Medulla oblongata (tissue), 1 donor: ENCODE measurements at regions not wholly inside any gene's neighbourhood (a gene's known extent, or its start where the extent isn't known, plus 50 kb on each side); places are given as distances from the start of the nearest gene placed in this dataset.

ENCODE experiments used
- DNase-seq: peaks from one replicate; pipeline ENCODE4 v3.0.0-alpha.2; 2015; ENCODE audit errors: extremely low spot score

DNA sequence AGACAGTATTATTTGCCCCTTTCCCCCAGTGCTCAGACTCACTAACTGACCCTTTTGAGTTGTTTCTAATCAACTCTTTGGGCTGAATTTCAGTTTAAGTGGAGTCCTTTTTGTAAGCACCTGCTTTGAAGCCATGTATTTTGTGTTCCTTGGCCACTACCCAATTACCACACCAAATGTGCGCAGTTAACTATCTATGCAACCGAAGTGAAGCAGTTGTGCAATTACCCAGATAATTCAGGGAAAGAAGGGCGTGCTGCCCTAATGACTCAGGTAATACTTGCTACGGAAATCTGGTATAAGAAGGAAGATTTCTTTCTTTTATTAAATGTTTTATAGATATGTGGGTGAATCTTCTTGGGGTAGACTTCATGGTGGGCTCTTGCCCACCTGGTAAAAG lies 371.9 kb upstream of the TBL1XR1 start:
- DNase-seq: no peak

DNA sequence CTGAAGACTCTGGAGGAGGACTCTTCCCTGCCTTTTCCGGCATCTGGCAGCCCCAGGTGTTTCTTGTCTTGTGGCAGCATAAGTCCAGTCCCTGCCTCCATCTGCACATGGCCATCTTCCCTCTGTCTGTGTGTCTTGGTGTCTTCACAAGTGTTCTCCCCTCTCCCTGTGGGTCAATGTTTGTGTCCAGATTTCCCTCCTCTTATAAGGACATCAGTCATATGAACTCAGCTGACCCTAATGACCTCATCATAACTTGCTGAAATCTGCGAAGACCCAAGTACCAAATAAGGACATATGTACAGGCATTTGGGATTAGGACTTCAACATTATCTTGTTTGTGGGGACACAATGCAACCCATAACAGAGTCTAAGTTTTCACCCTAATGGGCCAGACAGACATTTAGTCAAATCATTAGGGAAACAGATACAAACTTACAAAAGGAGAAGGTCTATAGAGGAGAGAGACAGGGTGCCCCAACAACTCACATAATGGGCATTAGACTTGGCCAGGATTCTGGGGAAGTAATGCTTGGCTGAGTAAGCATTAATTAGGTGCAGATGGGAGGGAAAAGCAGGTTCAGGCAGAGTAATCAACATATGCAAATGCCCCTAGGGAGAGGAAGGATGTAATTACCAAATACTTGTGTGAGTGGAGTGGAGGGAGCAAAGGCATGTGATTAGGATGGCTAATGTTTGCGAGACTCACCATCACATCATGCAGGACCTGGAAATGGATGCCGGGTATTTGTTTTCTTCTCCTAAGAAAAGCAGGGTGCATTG lies 372.8 kb upstream of the TBL1XR1 start:
- no peak for DNase-seq

DNA sequence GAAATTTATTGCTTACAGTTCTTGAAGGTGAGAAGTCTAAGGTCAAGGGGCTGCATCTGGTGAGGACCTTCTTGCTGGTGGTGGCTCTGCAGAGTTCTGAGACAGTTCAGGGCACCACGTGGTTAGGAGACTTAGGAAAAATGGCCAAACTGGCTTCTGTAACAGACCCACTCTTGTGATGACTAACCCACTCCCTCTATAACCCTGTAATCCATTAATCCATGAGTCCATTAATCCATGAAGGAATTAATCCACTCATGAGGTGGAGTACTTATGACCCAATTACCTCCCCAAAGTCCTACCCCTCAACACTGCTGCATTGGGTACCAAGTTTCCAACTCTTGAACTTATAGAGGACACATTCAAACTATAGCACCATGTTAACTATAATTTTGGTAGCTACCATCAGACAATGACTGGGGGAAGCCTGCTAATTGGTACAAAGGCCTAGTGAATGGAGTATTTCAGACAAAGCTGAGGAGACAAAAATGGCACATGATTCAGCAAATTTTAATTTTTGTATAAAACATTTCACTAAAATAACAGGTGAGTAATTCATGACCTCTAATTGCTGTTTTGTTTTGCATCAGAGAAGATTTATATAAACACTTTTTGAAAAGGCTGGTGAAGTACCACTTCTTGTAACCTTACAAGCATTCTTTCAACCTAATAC lies 374.1 kb upstream of the TBL1XR1 start:
- no peak for DNase-seq

DNA sequence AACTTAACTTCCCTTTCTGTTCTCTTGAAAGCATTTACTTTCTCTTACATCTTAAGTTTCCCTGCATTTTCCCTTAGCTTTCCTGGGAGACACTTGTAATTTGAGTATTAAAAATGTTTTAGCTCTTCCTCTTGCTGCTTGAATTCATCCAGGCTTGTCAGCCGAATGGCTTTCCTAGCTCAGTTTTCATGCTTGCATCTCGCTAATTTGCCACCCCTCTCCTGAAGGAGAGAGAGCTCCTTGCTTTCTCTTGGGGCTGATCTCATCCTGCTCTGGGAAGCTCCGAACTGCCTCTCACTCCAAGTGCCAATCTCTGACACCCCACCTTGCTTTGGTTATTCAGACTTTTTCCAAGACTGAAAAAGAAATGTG lies 374.6 kb upstream of the TBL1XR1 start:
- no peak for DNase-seq

DNA sequence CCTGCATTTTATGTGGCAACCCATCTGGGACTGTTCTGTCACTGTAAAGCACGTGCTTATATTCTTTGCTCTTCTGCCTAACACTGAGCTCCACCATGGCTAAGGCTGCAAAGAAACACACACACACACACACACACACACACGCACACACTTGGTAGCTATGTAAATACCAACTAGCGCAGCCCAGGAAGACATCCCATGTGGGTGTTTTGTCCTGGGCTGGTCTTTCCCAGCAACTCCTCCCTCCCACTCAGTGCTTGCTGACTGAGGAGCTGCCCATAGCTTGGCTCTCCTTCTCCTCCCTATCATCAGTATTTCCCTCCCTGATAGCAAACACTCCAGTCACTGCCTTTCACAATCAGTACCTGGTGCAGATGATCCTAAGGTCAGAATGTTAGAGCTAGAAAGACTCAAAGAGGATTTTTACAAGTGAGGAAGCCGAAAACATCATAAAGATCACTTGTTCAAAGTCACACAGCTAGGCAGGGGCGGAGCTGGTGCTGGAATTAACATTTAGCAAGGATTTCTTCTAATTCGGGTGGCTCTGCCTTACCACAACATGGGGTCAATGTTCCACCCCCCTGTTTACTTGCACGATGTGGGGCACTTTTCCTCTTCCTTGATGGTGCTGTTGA lies 377.1 kb upstream of the TBL1XR1 start:
- no peak for DNase-seq

DNA sequence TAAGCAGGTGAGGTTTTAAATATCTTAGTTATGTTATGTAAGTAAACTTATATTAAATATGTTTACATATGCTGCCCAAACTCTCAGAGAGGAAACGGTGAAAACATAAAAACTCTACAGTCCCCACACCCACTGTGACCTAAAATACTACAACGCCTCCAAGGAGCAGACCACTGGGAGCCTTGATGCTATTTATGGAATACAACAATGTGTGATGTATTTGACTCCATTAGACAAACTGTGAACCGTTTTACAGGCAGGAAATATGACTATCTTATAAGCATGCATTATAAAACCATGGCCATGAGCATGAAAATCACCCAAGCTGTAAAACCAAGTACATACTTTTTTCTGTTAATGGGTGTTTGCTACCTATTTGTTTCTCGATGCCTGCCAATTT lies 379.5 kb upstream of the TBL1XR1 start:
- no peak for DNase-seq

DNA sequence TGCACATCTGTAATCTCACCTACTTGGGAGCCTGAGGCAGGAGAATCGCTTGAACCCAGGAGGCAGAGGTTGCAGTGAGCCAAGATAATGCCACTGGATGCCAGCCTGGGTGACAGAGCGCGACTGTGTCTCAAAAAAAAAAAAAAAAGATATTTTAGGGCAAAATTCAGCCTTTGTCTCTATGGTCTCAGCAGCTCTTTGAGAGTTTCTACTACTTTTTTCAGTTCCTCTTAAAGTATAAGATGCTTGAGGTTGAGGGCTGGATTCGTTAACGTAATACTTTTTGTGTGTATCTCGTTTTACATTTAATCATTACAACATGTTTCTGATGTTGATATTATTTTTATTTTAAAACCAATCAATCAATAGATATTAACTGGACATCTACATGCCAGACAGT lies 381.2 kb upstream of the TBL1XR1 start:
- DNase-seq: no peak

DNA sequence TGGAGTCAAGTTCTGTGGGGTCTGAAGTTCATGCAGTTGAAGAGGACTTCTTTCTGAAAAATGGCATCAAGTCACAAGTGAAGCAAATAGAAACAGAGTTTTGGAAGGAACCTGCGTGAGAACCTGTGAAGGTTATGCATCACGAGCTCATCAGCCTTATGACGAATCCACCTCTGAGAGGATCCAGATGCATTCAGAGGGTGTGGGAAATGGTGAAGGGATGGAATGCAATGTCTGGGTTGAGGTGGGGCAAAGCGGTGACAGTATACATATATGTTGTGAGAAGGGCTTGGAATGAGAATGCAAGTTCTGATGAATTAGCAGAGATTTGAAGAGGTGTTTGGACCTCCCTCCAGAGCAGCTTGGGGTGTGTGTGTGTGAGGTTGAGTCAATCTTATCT lies 382.1 kb upstream of the TBL1XR1 start:
- DNase-seq: no peak

DNA sequence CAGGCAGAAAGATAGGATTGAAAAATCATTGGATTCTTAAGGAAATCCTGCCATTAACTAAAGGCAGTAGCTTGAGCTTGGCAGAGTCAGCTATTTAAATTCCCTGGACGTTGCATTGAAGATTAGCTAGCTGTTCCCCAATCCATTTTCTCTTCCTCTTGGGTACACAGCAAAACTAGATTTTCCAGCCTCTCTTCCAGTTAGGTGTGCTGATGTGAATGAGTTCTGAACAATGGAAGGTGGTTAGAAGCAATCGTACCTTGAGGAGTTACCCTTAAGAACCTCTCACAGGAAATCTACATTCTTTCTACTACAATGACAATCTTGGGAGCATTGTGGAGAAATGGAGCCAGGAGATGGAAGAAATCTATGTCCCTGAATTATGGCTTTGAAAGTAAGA lies 383.2 kb upstream of the TBL1XR1 start:
- DNase-seq: no peak

DNA sequence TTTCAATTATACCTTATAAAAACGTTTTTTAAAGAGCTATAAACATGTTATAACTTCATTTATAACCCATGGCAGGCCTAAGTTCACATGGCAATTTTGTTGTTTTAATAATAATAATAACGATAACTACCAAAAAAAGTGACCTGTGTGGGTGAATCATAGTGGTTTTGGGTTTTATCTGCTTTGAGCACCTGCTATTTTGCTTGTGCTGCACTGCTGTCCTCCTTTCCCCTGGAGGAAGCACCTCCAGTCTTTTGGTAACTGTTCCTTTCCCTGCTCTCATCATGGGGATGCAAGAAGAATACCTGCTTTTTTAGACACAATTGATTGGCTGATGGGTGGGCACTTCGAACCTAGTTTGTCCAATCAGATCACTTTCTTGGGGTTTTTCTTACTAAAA lies 388.0 kb upstream of the TBL1XR1 start:
- no peak for DNase-seq

DNA sequence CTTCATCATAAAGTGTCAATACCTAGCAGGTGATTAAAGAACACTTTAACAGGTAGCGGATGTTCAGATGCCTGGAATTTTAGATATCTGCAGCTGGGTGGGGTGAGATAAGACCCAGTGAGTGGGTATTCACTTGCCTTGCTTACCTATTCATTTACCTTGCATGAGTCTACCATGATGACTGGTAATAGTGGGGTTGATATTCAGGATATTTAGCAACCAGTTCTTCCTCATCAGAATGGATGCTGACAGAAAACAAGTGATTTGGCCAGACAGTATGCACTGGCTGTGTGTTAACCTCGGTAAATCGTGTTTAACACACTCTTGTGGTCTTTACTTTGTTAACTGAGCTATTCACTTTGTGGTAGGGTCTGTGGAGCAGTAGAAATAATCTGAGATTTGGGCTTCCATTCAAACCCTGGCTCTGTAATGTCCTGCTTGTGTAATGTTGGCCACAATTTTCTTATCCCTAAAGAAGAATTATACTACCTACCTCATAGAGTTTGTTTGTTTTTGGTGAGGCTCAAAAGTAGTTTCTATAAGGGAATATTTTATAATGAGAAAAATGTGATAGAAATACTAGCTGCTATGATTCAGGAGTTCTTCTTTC lies 391.9 kb upstream of the TBL1XR1 start:
- DNase-seq: no peak

DNA sequence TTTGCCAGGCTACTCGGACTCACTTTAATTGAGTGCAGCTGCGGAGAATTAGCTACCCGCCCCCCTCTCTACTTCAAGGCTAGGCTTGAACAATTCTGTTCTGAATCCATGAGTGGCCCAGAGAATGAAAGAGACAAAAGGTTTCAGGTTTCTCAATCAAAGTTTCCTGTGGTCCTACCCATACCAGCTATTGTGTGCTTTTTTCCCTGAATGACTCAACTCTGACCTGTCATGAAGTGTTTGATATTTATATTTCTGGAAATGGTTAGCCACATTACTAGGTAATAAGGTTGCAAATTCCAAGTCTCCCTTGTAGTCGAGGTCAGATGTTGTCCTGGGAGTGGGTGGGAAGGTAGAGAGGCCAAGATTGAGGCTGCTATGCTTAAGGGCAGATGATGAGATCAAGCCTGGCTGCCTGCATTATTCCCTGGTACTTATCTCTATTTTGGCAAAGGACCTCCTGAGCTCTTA lies 392.7 kb upstream of the TBL1XR1 start:
- DNase-seq: no peak

DNA sequence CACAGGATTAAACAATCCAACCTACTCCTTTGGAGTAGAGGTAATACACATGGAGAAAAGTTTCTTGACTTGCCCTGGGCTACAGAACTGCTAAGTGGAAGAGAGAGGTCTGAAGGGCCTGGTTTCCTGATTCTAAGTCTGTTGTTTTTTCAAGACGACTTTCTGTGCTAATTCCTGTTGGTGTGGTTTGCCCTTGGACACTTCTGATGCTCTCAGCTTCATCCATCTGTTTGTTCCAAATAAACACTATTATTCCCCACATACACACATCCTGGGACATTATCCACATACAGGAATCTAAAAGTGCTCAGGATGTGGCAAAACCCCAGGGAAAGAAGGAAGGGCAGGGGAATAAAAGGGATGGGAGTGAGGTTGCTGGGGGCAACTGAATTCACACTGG lies 393.5 kb upstream of the TBL1XR1 start:
- no peak for DNase-seq

DNA sequence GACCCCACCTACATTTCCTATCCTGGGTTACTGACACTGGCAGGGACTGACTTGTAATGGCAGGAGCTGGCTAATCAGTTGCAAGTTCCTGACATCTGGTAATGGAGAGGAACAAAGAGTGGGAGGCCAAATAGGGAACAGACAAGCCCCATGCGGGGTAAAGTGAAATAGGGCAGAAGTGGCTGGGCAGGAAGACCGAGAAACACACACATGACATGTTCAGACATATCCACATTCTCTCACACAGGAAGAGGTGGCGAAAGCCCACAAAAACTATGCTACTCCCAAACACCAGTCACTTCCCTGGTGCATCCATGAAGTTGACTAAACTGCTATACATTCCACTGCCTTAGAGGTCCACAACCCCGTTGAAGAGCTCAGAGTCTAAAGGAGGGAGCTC lies 394.1 kb upstream of the TBL1XR1 start:
- DNase-seq: peak; percentile 65

DNA sequence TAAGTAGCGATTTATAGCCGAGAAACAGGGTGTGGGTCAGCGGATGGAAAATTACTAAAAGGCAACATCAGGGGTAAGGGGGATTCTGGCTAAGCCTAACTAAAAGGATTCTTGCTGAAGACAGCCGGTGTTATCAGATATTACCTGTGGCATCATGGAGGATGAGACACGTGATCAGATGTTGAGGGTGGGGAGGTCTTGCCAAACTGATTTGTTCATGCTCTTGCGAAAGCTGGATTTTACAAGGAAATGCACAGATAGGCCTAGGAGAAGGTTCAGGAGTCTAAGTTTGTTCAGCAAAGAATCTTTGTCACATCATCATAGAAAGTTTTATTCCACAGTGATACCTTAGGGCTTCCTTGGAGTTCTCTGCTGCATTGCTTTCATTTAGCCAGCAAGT lies 396.8 kb upstream of the TBL1XR1 start:
- DNase-seq: no peak

DNA sequence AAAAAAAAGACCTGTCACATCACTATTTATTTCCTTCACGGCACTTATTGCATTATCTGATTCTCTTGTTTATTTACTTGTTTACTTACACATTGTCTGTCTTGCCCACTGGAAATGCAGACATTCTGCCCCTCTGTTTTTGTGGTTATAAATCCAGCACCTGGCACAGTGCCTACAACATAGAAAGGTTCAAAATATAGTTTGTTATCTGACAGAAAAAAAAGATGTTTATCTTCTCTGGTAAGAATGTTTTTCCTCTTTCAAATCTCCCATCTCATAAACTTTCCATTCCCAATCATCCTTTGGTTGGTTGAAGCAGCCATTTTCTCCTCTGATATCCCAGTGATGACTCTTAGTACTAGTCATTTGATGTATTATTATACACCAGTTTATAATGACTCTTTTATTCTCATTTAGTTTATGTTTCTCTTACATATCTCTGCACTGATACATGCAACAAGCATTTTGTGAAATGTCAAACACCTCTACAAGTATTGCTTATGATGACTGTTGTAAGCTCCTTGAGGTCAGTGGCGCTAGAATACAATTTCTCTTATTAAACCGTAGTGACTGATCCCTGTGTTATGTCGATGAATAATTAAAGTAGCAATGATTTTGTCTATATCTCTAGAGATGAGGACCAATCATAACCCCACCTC lies 398.4 kb upstream of the TBL1XR1 start:
- no peak for DNase-seq

DNA sequence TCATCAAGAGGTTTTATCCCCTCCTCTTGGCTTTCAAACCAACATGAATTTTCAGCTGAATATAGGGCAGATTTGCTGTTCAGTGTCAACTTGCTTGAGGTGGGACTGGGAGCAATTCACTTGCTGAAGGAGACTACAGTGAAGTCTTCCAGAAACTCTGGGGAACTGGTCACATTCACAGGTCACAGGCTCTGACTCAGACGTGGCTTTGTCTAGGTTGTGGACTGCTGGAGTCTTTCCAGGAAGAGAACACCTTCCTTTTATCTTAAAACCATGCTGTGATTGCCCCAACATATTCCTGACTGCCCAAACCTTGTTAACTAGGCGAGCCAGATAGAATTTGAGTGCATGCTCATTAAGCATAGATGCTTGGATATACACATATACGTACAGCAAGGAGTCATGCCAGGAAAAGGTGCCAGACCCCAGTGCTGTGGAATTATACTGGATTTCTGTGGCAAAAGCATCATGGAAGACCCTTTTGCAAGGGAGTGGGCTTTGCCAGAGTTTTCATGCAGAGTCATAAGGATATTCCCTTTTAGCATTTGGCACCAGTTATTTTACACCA lies 399.1 kb upstream of the TBL1XR1 start:
- DNase-seq: no peak

DNA sequence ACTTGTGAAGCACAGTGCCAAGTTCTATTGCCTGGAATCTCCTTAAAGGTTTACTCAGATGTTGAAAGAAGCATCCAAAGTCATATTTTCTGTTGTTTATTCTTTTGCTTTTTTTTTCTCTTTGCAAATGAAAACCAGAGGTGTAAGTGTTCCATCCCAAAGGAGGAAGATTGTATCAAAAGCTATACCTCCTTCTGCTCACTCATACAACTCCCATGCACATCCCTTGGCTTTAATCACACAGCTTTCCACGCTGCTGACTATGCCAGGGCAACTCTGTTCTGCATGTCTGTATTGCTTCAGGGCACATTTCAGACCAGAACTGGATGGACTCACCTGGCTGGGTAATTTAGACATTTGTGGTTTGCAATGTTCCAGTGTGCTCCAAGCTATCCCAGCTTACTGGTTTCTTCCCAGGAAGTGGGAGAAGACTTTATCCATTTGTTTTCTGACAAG lies 399.6 kb upstream of the TBL1XR1 start:
- no peak for DNase-seq

DNA sequence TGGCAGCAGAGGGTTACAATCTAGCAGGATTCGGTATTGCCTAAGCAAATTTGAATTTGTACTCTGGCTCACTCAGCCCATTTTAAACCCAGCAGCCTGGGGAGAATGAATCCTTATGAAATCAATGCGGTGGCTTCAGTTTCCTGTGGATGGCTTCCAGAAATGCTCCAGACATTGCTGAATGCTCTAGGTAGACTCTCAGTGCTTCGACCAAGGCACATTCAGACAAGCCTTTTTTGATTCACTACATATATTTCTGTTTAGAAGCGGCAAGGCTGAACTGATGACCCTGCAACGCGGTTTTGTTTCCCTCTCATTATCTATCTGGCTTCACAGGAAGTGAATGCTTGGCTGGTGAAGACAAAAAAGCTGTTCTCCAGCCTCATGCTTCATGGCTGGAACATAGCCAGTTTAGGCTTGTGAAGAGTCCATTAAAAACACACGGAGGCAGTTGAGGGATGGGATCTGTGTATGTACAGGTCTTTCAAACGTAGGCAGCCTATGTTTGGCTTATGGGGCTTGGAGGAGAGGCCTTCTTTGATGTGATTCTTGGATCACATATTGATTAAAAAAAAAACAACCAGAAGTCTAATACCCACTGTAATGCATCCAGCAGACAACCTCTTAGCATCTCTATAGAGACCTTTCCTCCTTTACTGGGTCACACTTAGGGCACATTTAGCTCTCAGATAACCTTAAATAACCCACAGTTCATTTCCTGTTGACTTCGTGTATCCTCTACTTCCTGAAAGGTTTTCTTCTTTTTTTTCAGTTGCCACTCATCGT lies 400.2 kb upstream of the TBL1XR1 start:
- DNase-seq: peak; percentile 88

DNA sequence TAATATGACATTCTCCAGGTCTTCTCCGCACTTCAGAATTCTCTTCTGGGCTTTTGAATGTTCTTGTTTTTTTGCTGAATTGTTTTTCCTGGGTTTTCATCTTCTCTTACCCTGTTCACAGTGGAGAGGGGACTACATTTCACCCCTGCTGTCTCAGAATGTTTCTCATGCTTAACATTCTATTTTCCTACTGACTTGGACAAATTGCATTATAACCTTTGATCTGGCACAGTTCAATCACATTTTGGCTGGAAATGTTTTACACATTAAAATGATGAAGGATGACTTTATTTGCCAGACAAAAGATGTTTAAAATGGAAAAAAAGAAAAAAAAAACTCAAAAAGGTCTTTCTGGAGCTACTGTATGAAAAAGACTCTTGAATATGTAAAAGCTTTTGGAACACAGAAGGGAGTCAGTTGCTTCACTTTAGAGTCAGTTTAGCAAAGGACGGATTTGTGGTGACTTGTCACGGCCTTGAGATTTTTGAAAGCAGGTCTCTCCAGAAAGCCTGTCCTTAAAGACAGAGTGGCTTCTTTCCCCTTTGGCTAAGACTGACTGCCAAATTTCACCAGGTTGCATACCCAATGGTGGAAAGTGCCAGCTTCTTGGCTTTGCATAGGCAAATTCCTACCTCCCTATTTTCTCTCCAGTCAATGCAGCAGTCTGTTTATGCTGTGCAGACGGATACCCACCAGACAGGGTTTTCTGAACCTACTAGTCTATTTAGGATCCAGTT lies 401.0 kb upstream of the TBL1XR1 start:
- no peak for DNase-seq
